Transverse colon (tissue), 4 donors: ENCODE measurements at regions not wholly inside any gene's neighbourhood (a gene's known extent, or its start where the extent isn't known, plus 50 kb on each side); places are given as distances from the start of the nearest gene placed in this dataset.

ENCODE experiments used
- DNase-seq: peaks from one replicate; pipeline ENCODE4 v3.0.0-alpha.2; 2019
- H3K27ac ChIP-seq, 4 donors: fragments of 200-600 bp; sonication (generic); 2 replicates each; pipeline ENCODE4 v1.5.1; 2016 to 2018; ENCODE audit warnings: inconsistent platforms in 4 of 4
- H3K27me3 ChIP-seq: fragments of 200-600 bp; sonication (generic); 2 replicates; pipeline ENCODE4 v1.5.1; 2017; ENCODE audit warnings: inconsistent platforms
- H3K36me3 ChIP-seq, 4 donors: fragments of 200-600 bp; sonication (generic); 2 replicates each; pipeline ENCODE4 v1.5.1; 2017 to 2019; ENCODE audit warnings: inconsistent platforms in 4 of 4
- H3K4me1 ChIP-seq, 4 donors: fragments of 200-600 bp; sonication (generic); 2 replicates each; pipeline ENCODE4 v1.5.1; 2017 to 2020; ENCODE audit warnings: inconsistent platforms in 4 of 4
- H3K4me3 ChIP-seq, 4 donors: fragments of 200-600 bp; sonication (generic); 1 replicate in 1 of 4; 2 replicates in 3 of 4; pipeline versions ENCODE4 v1.5.1 to v1.6.1; 2017 to 2019; ENCODE audit warnings: inconsistent platforms in 4 of 4
- H3K9me3 ChIP-seq, 2 donors: fragments of 200-600 bp; sonication (generic); 2 replicates each; pipeline ENCODE4 v1.5.1; 2017 to 2019; ENCODE audit warnings: inconsistent platforms in 2 of 2
- CTCF ChIP-seq, 5 experiments: fragments of 200-600 bp in 3 of 5; fragments of 450-650 bp in 2 of 5; sonication (generic) in 3 of 5; IDR thresholded peaks; 1 replicate in 2 of 5; 2 replicates in 3 of 5; pipeline ENCODE4 v1.5.1; 2016 to 2017; ENCODE audit warnings: antibody characterized with exemption in 5 of 5, inconsistent platforms in 3 of 5, mild to moderate bottlenecking in 2 of 5, moderate library complexity in 1 of 5
- EP300 ChIP-seq: sonication (generic); formaldehyde crosslinking; IDR thresholded peaks from one replicate; pipeline ENCODE4 v1.6.1; 2017; ENCODE audit warnings: antibody characterized with exemption, low read depth
- POLR2A ChIP-seq: fragments of 450-650 bp; IDR thresholded peaks from one replicate; pipeline ENCODE4 v1.6.1; 2016; ENCODE audit warnings: antibody characterized with exemption, mild to moderate bottlenecking, moderate library complexity
- POLR2AphosphoS5 ChIP-seq, 3 donors: sonication (generic); formaldehyde crosslinking; IDR thresholded peaks; one replicate each; pipeline ENCODE4 v1.6.1; 2016; ENCODE audit warnings: antibody characterized with exemption in 3 of 3
- WGBS, 2 donors: methylation state at CpG; one replicate each; pipeline ENCODE4 v1.1.5; 2018; ENCODE audit warnings: low coverage in 1 of 2; 5-methylcytosine and 5-hydroxymethylcytosine counted together
- in situ Hi-C, 4 donors: fragments of 200-750 bp; cut with MboI; loops; one replicate each; pipeline versions ENCODE4 v1.15.0 to v1.15.1; 2017; ENCODE audit warnings: low sequenced_read_pairs in 3 of 4, low pct_ligation_motif_present in 1 of 4, low pct_unique_long_range_greater_than_20kb in 1 of 4
- intact Hi-C: fragments of 100-400 bp; cut with DNase I; formaldehyde crosslinking; loops from one replicate; pipeline ENCODE4 v1.15.1; 2023; ENCODE audit warnings: low total_unique reads

DNA sequence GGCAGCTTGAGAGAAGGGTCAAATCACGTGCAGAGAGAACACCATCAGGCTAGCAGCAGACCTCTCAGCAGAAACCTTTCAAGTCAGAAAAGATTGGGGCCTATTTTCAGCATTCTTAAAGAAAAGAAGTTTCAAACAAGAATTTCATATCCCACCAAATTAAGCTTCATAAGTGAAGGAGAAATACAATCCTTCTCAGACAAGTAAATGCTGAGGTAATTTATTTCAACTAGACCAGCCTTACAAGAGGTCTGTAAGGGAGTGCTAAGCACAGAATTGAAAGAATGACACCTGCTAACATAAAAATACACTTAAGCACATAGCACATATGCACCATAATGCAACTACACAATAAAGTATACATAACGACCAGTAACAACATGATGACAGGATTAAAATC, 693.9 kb downstream of the NYAP2 start:
- H3K4me3 ChIP-seq, result no peak overlapping the region
- WGBS, 2 donors, result 53 to 66% methylated on average over 2 of the region's 2 CpGs
- H3K9me3 ChIP-seq, result no peaks in the 10 kb centered on the region
- H3K4me1 ChIP-seq, result no peaks in the 10 kb centered on the region
- in situ Hi-C loops, result no loop called here
- intact Hi-C loops, result no loop called here
- no peak for TF ChIP-seq EP300
- no peak for TF ChIP-seq POLR2A
- TF ChIP-seq POLR2AphosphoS5 (IDR thresholded peaks at IDR 0.05), result no peak
- TF ChIP-seq CTCF (IDR thresholded peaks at IDR 0.05), result no peak
- no peak overlapping the region for H3K27ac ChIP-seq
- H3K27me3 ChIP-seq, result no peaks in the 10 kb centered on the region
- DNase-seq, result no peak
- no peaks in the 10 kb centered on the region for H3K36me3 ChIP-seq

DNA sequence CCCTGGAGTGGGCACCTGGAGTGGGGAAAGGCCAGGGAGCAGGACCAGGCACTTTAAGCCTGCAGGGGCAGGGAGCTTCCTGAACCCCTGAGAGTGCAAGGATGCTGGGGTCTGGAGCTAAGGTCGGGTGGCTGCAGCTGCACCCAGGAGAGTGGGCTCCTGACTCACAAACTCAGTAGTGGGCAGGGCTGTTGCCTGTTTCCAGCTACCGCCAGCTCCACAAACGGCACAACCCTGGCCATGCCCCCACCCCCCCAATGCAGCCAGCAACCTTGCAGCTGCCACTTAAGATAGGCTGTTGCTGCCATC, 688.8 kb downstream of the NYAP2 start:
- no peaks in the 10 kb centered on the region for H3K36me3 ChIP-seq

DNA sequence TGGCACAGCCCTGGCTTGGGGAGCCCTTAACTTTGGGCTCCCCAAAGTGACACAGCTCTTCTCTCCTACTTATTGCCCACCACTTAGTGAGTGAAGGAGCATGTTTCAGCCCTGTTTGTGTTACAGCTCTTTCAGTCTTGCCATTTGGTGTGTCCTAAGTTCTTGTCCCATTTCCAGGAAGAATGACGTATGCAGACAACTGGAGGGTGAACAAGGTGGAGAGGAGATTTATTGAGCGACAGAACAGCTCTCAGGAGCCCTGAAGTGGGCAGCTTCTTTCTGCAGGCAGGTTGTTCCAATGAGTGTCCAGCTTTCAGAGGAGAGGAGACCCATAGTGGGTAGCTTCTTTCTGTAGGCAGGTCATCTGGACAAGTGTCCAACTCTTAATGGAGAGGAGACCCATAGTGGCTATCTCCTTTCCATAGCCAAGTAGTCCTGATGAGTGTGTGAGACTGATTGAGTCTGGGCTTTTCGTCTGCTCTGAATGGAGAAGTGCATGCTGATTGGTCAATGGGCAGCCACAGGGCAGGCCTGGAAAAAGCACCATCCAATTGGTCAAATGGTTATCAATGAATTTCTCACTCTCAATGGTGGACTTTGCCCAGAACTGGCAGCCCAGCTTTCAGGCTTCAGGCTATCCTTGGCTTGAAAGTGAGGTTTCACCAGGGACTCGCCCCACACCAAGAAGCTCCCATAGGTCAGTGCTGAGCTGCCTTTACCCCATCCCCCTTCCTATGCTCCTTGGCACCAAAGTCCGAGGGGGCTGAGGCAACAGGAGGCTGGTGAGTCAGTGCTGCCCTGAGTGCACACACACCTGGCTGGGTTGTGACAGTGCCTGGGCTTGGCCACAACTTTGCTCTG, 688.2 kb downstream of the NYAP2 start:
- DNase-seq, result no peak
- H3K27ac ChIP-seq, result no peak overlapping the region
- in situ Hi-C loops (no loop called here), intact Hi-C loops (no loop called here)
- H3K27me3 ChIP-seq, result no peaks in the 10 kb centered on the region
- H3K4me3 ChIP-seq, result no peak overlapping the region
- no peaks in the 10 kb centered on the region for H3K4me1 ChIP-seq
- 80% methylated on average over 5 of the region's 5 CpGs; no CpG with 5 or more reads in 1 of the 2 donors for WGBS, 2 donors
- no peaks in the 10 kb centered on the region for H3K9me3 ChIP-seq
- no peaks in the 10 kb centered on the region for H3K36me3 ChIP-seq
- TF ChIP-seq POLR2A, result no peak
- TF ChIP-seq EP300, result no peak
- no peak for TF ChIP-seq CTCF (IDR thresholded peaks at IDR 0.05)
- TF ChIP-seq POLR2AphosphoS5 (IDR thresholded peaks at IDR 0.05), result no peak

More for the DNA sequence above, 688.8 kb downstream of the NYAP2 start:
- no peaks in the 10 kb centered on the region for H3K4me1 ChIP-seq
- H3K27ac ChIP-seq, result no peak overlapping the region
- intact Hi-C loops (no loop called here), in situ Hi-C loops (no loop called here)
- TF ChIP-seq CTCF (IDR thresholded peaks at IDR 0.05) (no peak), POLR2A (no peak), EP300 (no peak), POLR2AphosphoS5 (IDR thresholded peaks at IDR 0.05) (no peak)
- H3K4me3 ChIP-seq, result no peak overlapping the region
- no peaks in the 10 kb centered on the region for H3K27me3 ChIP-seq
- DNase-seq, result no peak
- 47 to 58% methylated on average over 2 to 3 of the region's 3 CpGs for WGBS, 2 donors
- H3K9me3 ChIP-seq, result no peaks in the 10 kb centered on the region

- no peak for DNase-seq
- Histone ChIP-seq H3K4me3 (no peak overlapping the region), H3K4me1 (no peaks in the 10 kb centered on the region), H3K36me3 (no peaks in the 10 kb centered on the region), H3K27ac (no peak overlapping the region), H3K9me3 (no peaks in the 10 kb centered on the region), H3K27me3 (no peaks in the 10 kb centered on the region)
- WGBS, 2 donors, result 95% methylated on average over 3 of the region's 3 CpGs; no CpG with 5 or more reads in 1 of the 2 donors
- in situ Hi-C loops, result no loop called here
- intact Hi-C loops, result no loop called here
- no peak for TF ChIP-seq CTCF (IDR thresholded peaks at IDR 0.05)
- TF ChIP-seq POLR2AphosphoS5 (IDR thresholded peaks at IDR 0.05), result no peak
- TF ChIP-seq POLR2A, result no peak
- TF ChIP-seq EP300, result no peak
These were observed 687.5 kb downstream of the NYAP2 start for GRCh38 chr2:226087051-226087450.
